Vagina (tissue), 2 donors: ENCODE measurements at regions not wholly inside any gene's neighbourhood (a gene's known extent, or its start where the extent isn't known, plus 50 kb on each side); places are given as distances from the start of the nearest gene placed in this dataset.

ENCODE experiments used
- CTCF ChIP-seq, 3 experiments: fragments of 450-650 bp in 2 of 3; fragments of 200-600 bp in 1 of 3; sonication (generic) in 1 of 3; IDR thresholded peaks; one replicate each; pipeline ENCODE4 v1.5.1; 2017 to 2019; ENCODE audit warnings: antibody characterized with exemption in 3 of 3, mild to moderate bottlenecking in 2 of 3, moderate library complexity in 2 of 3
- POLR2AphosphoS5 ChIP-seq, 2 donors: sonication (generic); formaldehyde crosslinking; IDR thresholded peaks; one replicate each; pipeline ENCODE4 v1.9.0; 2017; ENCODE audit warnings: antibody characterized with exemption in 2 of 2, mild to moderate bottlenecking in 2 of 2, low read depth in 1 of 2; ENCODE audit not compliant: insufficient read depth in 1 of 2

GRCh38 chr1:201774983-201775344, 54.0 kb upstream of the IPO9 start:
- TF ChIP-seq CTCF (IDR thresholded peaks at IDR 0.05) = no peak
- no peak for TF ChIP-seq POLR2AphosphoS5 (IDR thresholded peaks at IDR 0.05; ENCODE audit: insufficient read depth in 1 of 2, low read depth in 1 of 2)
